KOPT-K1 (cell line): ENCODE measurements at regions not wholly inside any gene's neighbourhood (a gene's known extent, or its start where the extent isn't known, plus 50 kb on each side); places are given as distances from the start of the nearest gene placed in this dataset.
A peak's percentile ranks its signal among the peaks of the same experiment; 100 is the strongest.

Source experiments
- H3K27ac ChIP-seq: fragments of 200-600 bp; sonication (generic); 2 replicates; pipeline ENCODE4 v1.5.1; 2016; ENCODE audit warnings: antibody characterized with exemption, mild to moderate bottlenecking, low read depth, low read length; ENCODE audit not compliant: poor library complexity, severe bottlenecking
- H3K36me3 ChIP-seq: fragments of 200-600 bp; sonication (generic); 2 replicates; pipeline ENCODE4 v1.5.1; 2017; ENCODE audit warnings: antibody characterized with exemption, mild to moderate bottlenecking, low read length, moderate library complexity; ENCODE audit not compliant: insufficient read depth
- H3K9me3 ChIP-seq: fragments of 200-600 bp; sonication (generic); 2 replicates; pipeline ENCODE4 v1.5.1; 2017; ENCODE audit warnings: antibody characterized with exemption, low read length, mild to moderate bottlenecking; ENCODE audit not compliant: insufficient read depth, poor library complexity, severe bottlenecking

DNA sequence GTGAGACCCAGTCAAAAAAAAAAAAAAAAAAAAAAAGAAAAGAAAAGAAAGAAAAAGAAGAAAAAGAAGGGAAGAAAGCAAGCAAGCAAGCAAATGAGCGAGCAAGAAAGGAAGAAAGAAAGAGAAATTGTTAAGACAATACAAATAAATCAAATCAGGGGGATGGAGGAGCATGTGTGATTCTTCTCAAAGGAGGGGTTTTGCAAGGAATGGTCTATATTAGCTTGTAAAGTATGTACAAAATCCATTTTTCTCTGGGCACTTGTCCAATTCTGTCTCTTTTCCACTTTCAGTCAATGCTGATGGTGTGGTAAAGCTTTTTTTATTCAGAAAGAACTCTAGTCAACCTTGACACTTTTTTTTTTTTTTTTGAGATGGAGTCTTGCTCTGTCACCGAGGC is 133.7 kb upstream of the TNFAIP3 start:
- Histone ChIP-seq H3K9me3 (no peaks in the 10 kb centered on the region), H3K36me3 (no peaks in the 10 kb centered on the region), H3K27ac (no peak overlapping the region)

DNA sequence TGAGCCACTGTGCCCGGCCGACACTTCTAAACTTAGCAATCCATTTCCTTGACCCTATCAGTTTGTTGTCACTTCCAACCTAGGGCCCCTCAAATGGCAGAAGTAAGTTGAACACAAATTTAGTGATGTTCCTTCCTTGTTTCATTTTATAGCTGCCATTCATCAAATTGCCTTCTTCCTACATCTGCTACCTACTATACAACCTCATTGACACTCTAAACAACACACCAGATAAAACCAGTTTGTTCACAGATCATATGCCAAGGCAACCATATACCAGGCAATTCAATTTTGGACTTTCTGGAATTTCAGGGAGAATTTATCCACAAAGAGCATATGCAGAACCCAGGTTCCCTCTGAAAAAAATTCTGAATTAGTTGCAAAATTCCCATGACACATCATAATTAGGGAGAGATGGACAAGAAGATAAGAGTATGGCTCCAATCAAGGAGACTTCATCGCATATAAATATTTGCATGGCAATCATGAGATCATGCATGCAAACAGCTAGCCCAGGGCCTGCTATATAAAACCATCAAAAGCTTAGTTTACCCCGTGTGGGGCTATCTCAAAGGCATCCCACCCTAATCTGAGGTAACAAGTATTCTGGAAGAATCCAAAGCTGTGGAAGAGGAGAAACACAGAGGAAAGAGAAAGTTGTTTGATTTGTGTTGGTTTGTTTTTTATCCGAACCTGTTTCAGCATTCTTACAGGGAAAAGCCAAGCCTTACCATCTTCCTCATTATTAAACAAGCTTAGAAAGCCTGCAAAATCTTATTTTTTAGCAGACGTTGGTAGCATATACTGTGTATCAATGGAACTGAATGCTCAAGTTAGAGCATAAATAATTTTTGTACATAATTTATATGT is 132.8 kb upstream of the TNFAIP3 start:
- peak overlapping the region; percentile 97 for H3K27ac ChIP-seq
- H3K9me3 ChIP-seq, result no peaks in the 10 kb centered on the region
- H3K36me3 ChIP-seq, result no peaks in the 10 kb centered on the region

DNA sequence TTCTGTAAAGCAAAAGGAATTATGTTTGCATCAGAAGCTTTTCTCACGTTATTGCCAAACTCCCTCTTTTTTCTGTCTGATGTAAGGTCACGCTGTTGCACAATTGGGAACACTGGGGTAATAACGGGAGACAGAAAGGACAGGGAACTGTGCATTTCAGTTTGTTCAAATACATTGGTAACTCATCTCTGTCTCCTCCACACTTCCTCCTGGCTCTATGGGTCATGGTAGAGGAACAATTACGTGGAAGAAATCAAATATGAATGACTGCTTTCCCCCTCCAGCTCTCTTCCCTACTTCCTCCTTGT is 132.2 kb upstream of the TNFAIP3 start:
- peak overlapping the region; percentile 97 for H3K27ac ChIP-seq
- no peaks in the 10 kb centered on the region for H3K9me3 ChIP-seq
- no peaks in the 10 kb centered on the region for H3K36me3 ChIP-seq

DNA sequence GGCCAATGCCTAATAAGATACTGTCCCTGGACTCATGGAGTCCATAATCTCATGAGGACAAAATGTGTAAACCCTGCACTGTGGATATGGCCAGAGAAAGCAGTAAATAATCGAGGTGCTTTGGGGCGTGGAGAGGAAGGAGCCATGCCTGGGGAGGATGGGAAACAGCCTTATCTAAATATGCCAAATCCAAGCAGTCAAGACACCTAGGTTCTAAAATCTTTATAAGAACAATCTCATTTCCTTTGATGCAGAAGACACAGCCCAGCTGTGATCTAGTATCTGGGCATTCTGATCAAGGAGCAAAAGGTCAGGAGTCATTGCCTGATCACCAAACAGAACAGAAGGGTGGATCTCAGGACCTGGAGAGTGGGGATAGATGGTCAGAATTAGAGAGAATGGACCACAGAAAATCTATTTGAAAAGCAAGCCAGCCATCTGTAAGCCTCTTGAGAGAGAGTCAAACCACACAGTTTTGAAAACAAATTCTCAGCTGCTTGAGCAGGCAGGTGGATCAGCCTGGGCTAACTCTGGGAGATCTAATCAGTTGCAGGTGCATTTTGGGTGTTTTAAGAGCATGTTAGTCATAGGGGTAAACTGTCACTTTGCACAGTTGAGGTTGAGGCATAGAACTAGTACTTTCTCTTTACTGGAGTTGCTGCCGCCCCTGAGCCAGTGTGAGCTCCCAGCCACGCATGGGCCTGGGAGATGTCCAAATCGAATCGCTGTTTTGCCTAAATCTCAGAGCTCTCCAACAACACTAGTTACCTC is 130.8 kb upstream of the TNFAIP3 start:
- H3K36me3 ChIP-seq, result no peaks in the 10 kb centered on the region
- H3K9me3 ChIP-seq, result no peaks in the 10 kb centered on the region
- H3K27ac ChIP-seq, result peak overlapping the region; percentile 97

DNA sequence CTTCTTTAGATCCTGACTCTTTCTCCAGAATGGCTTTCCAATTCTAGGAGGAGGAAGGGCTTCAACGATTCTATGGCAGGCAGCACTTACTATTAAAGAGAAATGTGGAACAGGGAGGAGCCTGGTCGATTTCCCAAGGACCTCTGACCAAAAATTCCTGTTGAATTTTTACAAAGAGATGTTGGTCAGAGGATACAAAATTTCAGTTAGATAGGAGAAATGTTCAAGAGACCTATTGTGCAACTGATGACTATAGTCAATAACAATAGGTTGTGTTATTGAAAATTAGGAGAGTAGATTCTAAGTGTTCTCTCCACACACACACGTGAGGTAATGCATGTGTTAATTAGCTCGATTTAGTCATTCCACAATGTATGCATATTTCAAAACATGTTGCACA is 130.1 kb upstream of the TNFAIP3 start:
- H3K36me3 ChIP-seq, result no peaks in the 10 kb centered on the region
- peak overlapping the region; percentile 97 for H3K27ac ChIP-seq
- H3K9me3 ChIP-seq, result no peaks in the 10 kb centered on the region

DNA sequence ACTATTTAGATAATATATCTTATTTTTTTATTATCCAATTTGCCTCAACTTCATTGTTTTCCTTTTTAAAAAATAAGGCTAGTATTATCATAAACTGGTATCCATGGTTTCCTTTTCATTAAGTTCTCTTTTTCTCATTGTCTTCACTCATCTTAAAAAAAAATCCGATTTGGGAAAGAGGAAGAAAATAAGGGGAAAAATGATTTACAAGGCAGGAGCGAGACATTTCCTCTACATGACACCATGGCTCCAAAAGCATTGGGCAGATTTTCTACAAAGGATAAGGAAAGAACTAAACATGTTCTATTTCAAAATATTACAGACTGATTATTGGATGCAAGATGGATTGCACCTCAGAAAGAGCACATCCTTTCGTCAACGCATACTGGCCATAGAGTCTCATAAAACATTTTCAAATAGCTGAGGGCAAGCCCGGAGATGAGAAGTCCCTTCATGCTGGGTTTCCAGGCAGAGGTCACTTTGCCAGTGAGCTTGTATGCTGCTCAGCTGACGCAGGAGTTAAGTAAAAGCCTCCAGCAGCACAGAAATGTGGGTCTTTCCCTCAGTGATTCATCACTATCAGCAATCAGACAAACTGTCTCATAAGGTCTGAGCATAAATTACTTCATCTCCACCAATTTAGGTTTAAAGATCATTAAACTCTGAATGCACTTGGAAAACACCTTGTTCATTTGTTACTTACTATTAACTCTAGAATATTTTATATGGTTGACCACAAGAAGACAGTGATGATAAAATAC is 129.0 kb upstream of the TNFAIP3 start:
- no peaks in the 10 kb centered on the region for H3K36me3 ChIP-seq
- H3K27ac ChIP-seq, result peak overlapping the region; percentile 97
- no peaks in the 10 kb centered on the region for H3K9me3 ChIP-seq

DNA sequence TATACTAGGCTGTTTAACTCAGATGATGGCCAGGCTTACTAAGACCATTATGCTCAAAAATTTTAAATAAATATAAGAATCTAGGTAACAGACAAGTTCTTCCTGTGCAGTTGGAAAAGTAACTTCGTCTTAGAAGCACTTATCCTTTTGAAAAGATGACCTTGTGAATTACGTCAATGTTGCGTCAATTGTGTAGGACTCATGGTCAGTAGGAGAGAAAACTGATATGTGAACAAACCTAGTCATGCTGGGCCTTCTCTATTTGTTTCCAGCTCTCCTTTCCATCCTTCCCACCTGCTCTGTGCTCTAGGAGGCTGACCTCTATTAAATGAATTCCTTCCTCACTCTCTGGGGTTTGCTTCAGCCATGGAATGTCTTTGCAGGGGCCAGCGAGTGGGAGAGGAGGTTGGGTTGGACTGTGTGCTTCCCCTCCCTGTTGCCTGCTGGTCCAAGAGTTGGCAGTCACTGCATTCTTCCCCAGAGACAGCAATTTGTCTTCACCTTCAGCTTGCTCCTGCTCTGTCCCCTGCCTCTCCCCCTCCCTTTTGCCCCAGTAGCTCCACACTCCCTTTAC is 128.0 kb upstream of the TNFAIP3 start:
- no peak overlapping the region for H3K27ac ChIP-seq
- no peaks in the 10 kb centered on the region for H3K9me3 ChIP-seq
- H3K36me3 ChIP-seq, result no peaks in the 10 kb centered on the region

DNA sequence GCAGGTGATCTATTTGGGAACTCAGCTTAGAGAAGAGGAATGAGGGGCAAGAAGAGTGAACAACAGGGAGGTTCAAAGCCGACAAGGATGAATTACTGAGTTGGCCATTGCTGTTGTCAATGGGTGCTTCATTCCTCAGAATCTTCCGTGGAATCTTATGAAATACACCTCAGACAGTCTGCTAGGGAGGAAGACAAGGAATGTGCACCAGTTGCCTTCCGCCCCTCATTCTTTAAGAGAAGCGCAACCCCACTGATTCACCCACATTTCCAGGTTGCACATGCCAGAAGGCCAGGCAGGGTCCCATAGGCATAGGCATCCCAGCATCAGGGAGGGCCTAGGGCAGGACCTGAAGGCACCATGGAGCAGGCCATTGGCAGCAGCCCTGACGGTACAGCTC is 127.5 kb upstream of the TNFAIP3 start:
- Histone ChIP-seq H3K36me3 (no peaks in the 10 kb centered on the region), H3K27ac (no peak overlapping the region), H3K9me3 (no peaks in the 10 kb centered on the region)

DNA sequence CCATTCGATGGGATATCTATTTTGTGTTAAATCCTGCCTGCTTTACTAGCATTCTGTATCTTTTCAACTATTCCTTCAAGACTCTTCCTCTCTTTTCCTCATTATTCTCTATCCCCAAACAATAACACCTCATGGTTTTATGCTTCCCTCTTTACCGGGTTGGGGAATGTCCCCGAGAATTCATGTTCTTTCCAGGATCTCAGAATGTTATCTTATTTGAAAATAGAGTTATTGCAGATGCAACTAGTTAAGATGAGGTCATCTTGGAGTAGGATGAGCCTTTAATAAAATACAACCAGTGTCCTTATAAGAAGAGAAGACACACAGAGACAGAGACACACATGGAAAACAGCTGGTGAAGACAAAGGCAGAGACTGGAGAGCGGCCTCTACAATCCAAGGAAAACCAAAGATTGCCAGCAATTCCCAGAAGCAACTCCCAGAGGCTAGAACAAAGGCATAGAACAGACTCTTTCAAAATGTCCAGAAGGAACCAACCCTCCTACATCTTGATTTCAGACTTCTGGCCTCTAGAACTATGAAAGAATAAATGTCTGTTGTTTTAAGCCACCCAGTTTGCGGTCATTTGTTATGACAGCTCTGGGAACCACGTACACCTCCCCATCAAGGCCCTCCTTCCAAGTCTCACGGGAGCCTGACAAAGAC is 126.8 kb upstream of the TNFAIP3 start:
- H3K27ac ChIP-seq, result peak overlapping the region; percentile 23
- no peaks in the 10 kb centered on the region for H3K36me3 ChIP-seq
- H3K9me3 ChIP-seq, result no peaks in the 10 kb centered on the region

DNA sequence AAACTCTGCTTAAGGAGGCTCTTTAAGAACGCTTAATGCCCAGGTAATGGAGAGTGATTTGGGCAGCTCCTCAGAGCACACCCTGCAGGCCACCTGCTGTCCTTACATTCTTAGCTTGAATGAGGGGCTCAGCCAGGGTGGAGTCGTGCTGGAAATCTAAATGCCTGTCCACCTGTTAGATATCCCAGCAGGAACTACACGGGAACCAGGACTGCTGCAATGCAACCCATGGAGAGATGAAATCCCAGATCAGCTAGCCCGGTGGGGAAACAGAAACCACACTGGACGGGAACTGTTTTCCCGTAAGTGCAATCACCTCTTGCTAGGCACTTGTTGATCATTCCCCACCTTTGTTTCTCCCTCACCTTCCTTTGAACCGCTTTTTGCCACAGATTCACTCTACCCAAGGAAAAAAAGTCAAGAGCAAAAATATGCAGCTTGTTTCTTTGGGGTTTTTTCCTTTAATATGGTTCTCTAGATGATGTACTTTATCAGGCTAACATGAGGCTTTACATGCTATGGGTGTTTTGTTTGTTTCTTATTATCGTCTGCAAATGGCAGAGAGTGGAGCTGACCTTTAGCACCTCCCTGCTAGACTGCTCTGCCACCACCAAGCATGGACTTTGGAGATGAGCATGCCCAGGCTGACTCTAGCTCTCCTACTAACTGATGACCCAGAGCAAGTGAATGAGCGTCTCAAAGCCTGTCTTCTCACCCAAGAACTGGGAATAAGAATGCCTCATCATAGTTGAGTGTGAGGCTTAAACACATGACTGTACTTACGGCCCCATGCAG is 125.9 kb upstream of the TNFAIP3 start:
- H3K9me3 ChIP-seq, result no peaks in the 10 kb centered on the region
- H3K36me3 ChIP-seq, result no peaks in the 10 kb centered on the region
- H3K27ac ChIP-seq, result peak overlapping the region; percentile 23

DNA sequence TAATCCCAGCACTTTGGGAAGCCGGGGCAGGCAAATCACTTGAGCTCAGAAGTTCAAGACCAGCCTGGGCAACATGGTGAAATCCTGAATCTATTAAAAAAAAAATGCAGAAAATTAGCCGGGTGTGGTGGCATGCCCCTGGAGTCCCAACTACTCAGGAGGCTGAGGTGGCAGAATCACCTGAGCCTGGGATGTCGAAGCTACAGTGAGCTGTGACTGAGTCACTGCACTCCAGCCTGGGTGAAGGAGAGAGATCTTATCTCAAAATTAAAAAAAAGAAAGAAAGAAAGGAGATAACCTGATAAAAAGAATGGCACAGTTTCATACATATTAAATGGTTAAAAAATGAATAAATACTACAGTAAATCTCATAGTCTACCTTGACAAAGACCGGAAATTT is 123.6 kb upstream of the TNFAIP3 start:
- Histone ChIP-seq H3K9me3 (no peaks in the 10 kb centered on the region), H3K27ac (peak overlapping the region; percentile 57), H3K36me3 (no peaks in the 10 kb centered on the region)

DNA sequence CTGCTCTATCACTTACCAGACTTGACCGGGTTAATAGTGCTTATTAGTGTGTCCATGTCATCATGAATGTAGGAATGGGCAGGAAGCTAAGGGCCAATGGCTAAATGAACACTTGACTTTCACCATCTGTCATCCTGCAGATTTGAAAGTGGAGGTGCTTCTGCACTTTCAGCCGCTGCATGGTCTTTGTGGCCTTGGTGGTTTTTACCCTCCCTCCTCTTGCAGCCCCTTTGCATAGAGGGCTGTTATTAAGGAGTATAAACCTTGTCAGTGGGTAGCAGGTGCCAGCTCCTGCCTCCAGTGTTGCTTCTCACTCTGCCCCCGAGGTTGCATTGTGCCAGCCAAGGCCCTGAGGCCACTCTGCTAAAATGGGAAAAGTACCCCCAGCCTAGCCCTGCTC is 122.2 kb upstream of the TNFAIP3 start:
- H3K9me3 ChIP-seq, result no peaks in the 10 kb centered on the region
- H3K27ac ChIP-seq, result peak overlapping the region; percentile 57
- no peaks in the 10 kb centered on the region for H3K36me3 ChIP-seq

DNA sequence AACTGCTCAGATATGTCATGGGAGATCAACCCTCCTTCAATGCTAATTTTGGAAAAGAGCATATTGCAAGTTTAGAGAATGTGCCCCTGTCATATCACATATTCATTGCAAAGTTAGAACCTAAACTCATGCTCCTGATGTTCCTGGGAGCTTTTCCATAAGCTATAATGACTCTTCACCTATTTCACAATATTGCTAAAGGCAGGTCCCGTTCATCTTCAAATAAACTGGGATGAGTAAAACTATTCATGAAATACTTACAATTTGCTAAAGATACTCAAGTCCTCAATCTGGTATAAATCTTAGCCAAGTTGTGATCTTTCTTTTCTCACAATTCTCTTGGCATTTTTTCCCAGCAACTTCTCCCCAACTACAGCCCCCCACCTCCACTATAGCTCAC is 121.7 kb upstream of the TNFAIP3 start:
- peak overlapping the region; percentile 57 for H3K27ac ChIP-seq
- H3K9me3 ChIP-seq, result no peaks in the 10 kb centered on the region
- no peaks in the 10 kb centered on the region for H3K36me3 ChIP-seq

DNA sequence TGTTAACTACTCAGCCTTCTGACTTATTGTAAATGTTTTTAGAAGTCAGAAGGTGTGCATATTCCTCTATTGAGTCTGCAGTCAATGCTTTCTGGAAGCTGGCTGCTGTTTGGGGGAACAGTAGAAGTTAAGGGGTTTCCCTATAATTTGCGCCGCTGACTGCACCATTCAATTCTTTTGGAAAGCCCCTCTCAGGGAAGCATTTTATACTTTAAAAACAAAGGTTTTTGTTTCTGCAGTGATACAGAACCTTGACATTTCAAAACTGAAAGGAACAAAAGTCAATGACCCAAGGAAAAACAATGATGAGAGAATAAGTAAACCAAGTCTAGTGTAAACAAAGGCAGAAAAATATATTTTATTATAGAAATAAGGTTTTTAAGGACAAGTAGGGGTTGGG is 120.8 kb upstream of the TNFAIP3 start:
- no peaks in the 10 kb centered on the region for H3K9me3 ChIP-seq
- H3K36me3 ChIP-seq, result no peaks in the 10 kb centered on the region
- peak overlapping the region; percentile 43 for H3K27ac ChIP-seq
